Caco-2 (cell line): ENCODE measurements at regions not wholly inside any gene's neighbourhood (a gene's known extent, or its start where the extent isn't known, plus 50 kb on each side); places are given as distances from the start of the nearest gene placed in this dataset.
"Not testable (repeated sequence)": the region's sequence is repeated elsewhere in the genome, so short reads cannot be mapped to it uniquely, and the experiment has no call there.

ENCODE experiments used
- BruUV-seq: library from RNA; stranded (reverse); fragments of 400-500 nt; replicated peaks from 2 replicates; lab custom pipeline; 2021; lab: Mats Ljungman, UMichigan
- CTCF ChIA-PET: fragments of 300-600 bp; sonication (Branson Sonifier 250); formaldehyde crosslinking; loops from one replicate; lab custom pipeline; 2022; ENCODE audit warnings: antibody characterized with exemption; lab: Charles Lee
- POLR2A ChIA-PET: fragments of 300-600 bp; sonication (Branson Sonifier 250); formaldehyde crosslinking; loops from one replicate; lab custom pipeline; 2022; ENCODE audit warnings: antibody characterized with exemption; lab: Charles Lee
- DNase-seq, 2 experiments: peaks; one replicate each; pipeline versions ENCODE4 v3.0.0 to v3.0.0-alpha.2; 2020 to 2022
- H3K27me3 ChIP-seq: replicated peaks from 2 replicates; pipeline ENCODE4 v1.6.0; 2011; ENCODE audit warnings: low read length; ENCODE audit not compliant: control insufficient read depth, insufficient read depth
- H3K36me3 ChIP-seq: 2 replicates; pipeline ENCODE4 v1.5.1; 2011; ENCODE audit warnings: low read length; ENCODE audit not compliant: control insufficient read depth, insufficient read depth
- H3K4me1 ChIP-seq: fragments of 250-450 bp; sonication (Bioruptor Pico); 2 replicates; pipeline ENCODE4 v1.5.1; 2020; ENCODE audit warnings: mild to moderate bottlenecking
- H3K4me3 ChIP-seq: 2 replicates; pipeline ENCODE4 v1.5.1; 2011; ENCODE audit warnings: low read depth, mild to moderate bottlenecking, control low read depth, low read length
- H3K9me3 ChIP-seq: fragments of 250-450 bp; sonication (Bioruptor Pico); 2 replicates; pipeline ENCODE4 v1.5.1; 2020; ENCODE audit warnings: mild to moderate bottlenecking, moderate library complexity
- H3K27ac Mint-ChIP-seq: one replicate; pipeline ENCODE4 v1.8.0; 2022; ENCODE audit warnings: mixed read lengths; ENCODE audit not compliant: unreplicated experiment
- H3K27me3 Mint-ChIP-seq: one replicate; pipeline ENCODE4 v1.8.0; 2022; ENCODE audit warnings: mixed read lengths; ENCODE audit not compliant: insufficient read depth, unreplicated experiment
- H3K36me3 Mint-ChIP-seq: one replicate; pipeline ENCODE4 v1.8.0; 2022; ENCODE audit warnings: mild to moderate bottlenecking, mixed read lengths; ENCODE audit not compliant: insufficient read depth, unreplicated experiment
- H3K4me1 Mint-ChIP-seq: one replicate; pipeline ENCODE4 v1.8.0; 2022; ENCODE audit warnings: low read depth, mixed read lengths; ENCODE audit not compliant: unreplicated experiment
- H3K4me3 Mint-ChIP-seq: one replicate; pipeline ENCODE4 v1.8.0; 2022; ENCODE audit warnings: mild to moderate bottlenecking, moderate library complexity, mixed read lengths; ENCODE audit not compliant: unreplicated experiment
- H3K9me3 Mint-ChIP-seq: one replicate; pipeline ENCODE4 v1.8.0; 2022; ENCODE audit warnings: mixed read lengths; ENCODE audit not compliant: unreplicated experiment
- CTCF ChIP-seq, 2 experiments: fragments of 200-600 bp in 1 of 2; IDR thresholded peaks; 1 replicate in 1 of 2; 2 replicates in 1 of 2; pipeline versions ENCODE4 v1.5.1 to v1.8.0; 2011 to 2022; ENCODE audit warnings: antibody characterized with exemption in 1 of 2, control low read depth in 1 of 2, inconsistent platforms in 1 of 2, low read depth in 1 of 2, low read length in 1 of 2, mild to moderate bottlenecking in 1 of 2, moderate library complexity in 1 of 2; ENCODE audit not compliant: insufficient read depth in 1 of 2, severe bottlenecking in 1 of 2, unreplicated experiment in 1 of 2
- intact Hi-C: fragments of 100-400 bp; cut with micrococcal nuclease; formaldehyde crosslinking; loops from one replicate; pipeline ENCODE4 v1.10.0; 2022; ENCODE audit not compliant: unreplicated experiment

- Mint-ChIP-seq H3K9me3 (no peaks in the 10 kb centered on the region), H3K27ac (no peak overlapping the region), H3K4me3 (no peak overlapping the region), H3K27me3 (no peaks in the 10 kb centered on the region), H3K36me3 (no peaks in the 10 kb centered on the region), H3K4me1 (no peaks in the 10 kb centered on the region)
- DNase-seq: no peak
- no peak for TF ChIP-seq CTCF (IDR thresholded peaks at IDR 0.05; ENCODE audit: insufficient read depth in 1 of 2, low read depth in 1 of 2, low read length in 1 of 2, severe bottlenecking in 1 of 2, unreplicated experiment in 1 of 2)
- ChIA-PET POLR2A (no interaction called here), CTCF (no interaction called here)
- intact Hi-C loops: no loop called here
- no peaks in the 10 kb centered on the region for H3K9me3 ChIP-seq
- no peaks in the 10 kb centered on the region for H3K27me3 ChIP-seq
- no peak overlapping the region for H3K4me3 ChIP-seq
- BruUV-seq: no TSS peak
- no peaks in the 10 kb centered on the region for H3K4me1 ChIP-seq
- H3K36me3 ChIP-seq: no peaks in the 10 kb centered on the region
These were observed 180.8 kb downstream of the MAGEB17 start for GRCh38 chrX:16347968-16348670.

- DNase-seq: no peak
- H3K27me3 ChIP-seq: no peaks in the 10 kb centered on the region
- Mint-ChIP-seq H3K4me1 (no peaks in the 10 kb centered on the region), H3K27me3 (no peaks in the 10 kb centered on the region), H3K4me3 (no peak overlapping the region), H3K27ac (no peak overlapping the region), H3K36me3 (no peaks in the 10 kb centered on the region), H3K9me3 (no peaks in the 10 kb centered on the region)
- H3K4me3 ChIP-seq: no peak overlapping the region
- no peak for TF ChIP-seq CTCF (IDR thresholded peaks at IDR 0.05; ENCODE audit: insufficient read depth in 1 of 2, low read depth in 1 of 2, low read length in 1 of 2, severe bottlenecking in 1 of 2, unreplicated experiment in 1 of 2)
- no peaks in the 10 kb centered on the region for H3K9me3 ChIP-seq
- BruUV-seq: no TSS peak
- POLR2A ChIA-PET: no interaction called here
- no peaks in the 10 kb centered on the region for H3K4me1 ChIP-seq
- no peaks in the 10 kb centered on the region for H3K36me3 ChIP-seq
- CTCF ChIA-PET: no interaction called here
- intact Hi-C loops: no loop called here
These were observed 190.6 kb downstream of the MAGEB17 start for GRCh38 chrX:16357902-16358301.

- H3K9me3 Mint-ChIP-seq, POLR2A ChIA-PET, H3K4me3 ChIP-seq, BruUV-seq, H3K4me3 Mint-ChIP-seq, H3K27ac Mint-ChIP-seq, H3K4me1 Mint-ChIP-seq, H3K27me3 Mint-ChIP-seq, intact Hi-C loops, H3K36me3 Mint-ChIP-seq, H3K36me3 ChIP-seq, CTCF ChIA-PET, DNase-seq, H3K4me1 ChIP-seq, H3K9me3 ChIP-seq, H3K27me3 ChIP-seq: not testable (repeated sequence)
These were observed 192.8 kb downstream of the MAGEB17 start for GRCh38 chrX:16360056-16360455.
